H1 (cell line): ENCODE measurements at regions not wholly inside any gene's neighbourhood (a gene's known extent, or its start where the extent isn't known, plus 50 kb on each side); places are given as distances from the start of the nearest gene placed in this dataset.

ENCODE experiments used
- CTCF ChIA-PET: fragments of 300-600 bp; sonication (Branson Sonifier 250); formaldehyde crosslinking; loops from one replicate; lab custom pipeline; 2021; ENCODE audit not compliant: partially characterized antibody; lab: Charles Lee
- POLR2A ChIA-PET: fragments of 300-600 bp; sonication (Branson Sonifier 250); formaldehyde crosslinking; loops from one replicate; lab custom pipeline; 2021; ENCODE audit warnings: inconsistent platforms; ENCODE audit not compliant: partially characterized antibody; lab: Charles Lee
- DNase-seq, 2 experiments: peaks; one replicate each; pipeline versions ENCODE4 v3.0.0 to v3.0.0-alpha.2; 2010 to 2022; ENCODE audit warnings: low spot score in 2 of 2, low read depth in 1 of 2, mixed read lengths in 1 of 2
- FAIRE-seq: peaks from 2 replicates; lab custom pipeline; 2011; peaks lifted over from hg19 to GRCh38; lab: Jason Lieb, UNC
- H2AFZ ChIP-seq: 2 replicates; pipeline ENCODE4 v1.8.1; 2012; ENCODE audit warnings: low read length, inconsistent platforms
- H2AK5ac ChIP-seq: 2 replicates; pipeline ENCODE4 v1.6.1; 2013; ENCODE audit warnings: low read depth, low read length
- H2BK120ac ChIP-seq: replicated peaks from 2 replicates; pipeline ENCODE3; 2013; ENCODE audit warnings: low read depth, low read length, inconsistent platforms
- H2BK12ac ChIP-seq: 2 replicates; pipeline ENCODE4 v1.6.1; 2013; ENCODE audit warnings: low read depth, low read length
- H2BK15ac ChIP-seq: 2 replicates; pipeline ENCODE4 v1.6.1; 2013; ENCODE audit warnings: low read length
- H2BK20ac ChIP-seq: 2 replicates; pipeline ENCODE4 v1.6.1; 2013; ENCODE audit warnings: low read length
- H2BK5ac ChIP-seq: 2 replicates; pipeline ENCODE4 v1.6.1; 2013; ENCODE audit warnings: low read depth, low read length
- H3K14ac ChIP-seq: 2 replicates; pipeline ENCODE4 v1.6.1; 2013; ENCODE audit warnings: inconsistent platforms; ENCODE audit not compliant: insufficient read length
- H3K18ac ChIP-seq: 2 replicates; pipeline ENCODE4 v1.6.1; 2013; ENCODE audit warnings: low read length; ENCODE audit errors: extremely low read depth
- H3K23ac ChIP-seq: 2 replicates; pipeline ENCODE4 v1.6.1; 2013; ENCODE audit warnings: inconsistent platforms; ENCODE audit not compliant: insufficient read length
- H3K23me2 ChIP-seq: 2 replicates; pipeline ENCODE4 v1.6.1; 2013; ENCODE audit warnings: low read depth, low read length
- H3K27ac ChIP-seq: 2 replicates; pipeline ENCODE4 v1.6.1; 2011; ENCODE audit warnings: low read depth, low read length, inconsistent platforms
- H3K27me3 ChIP-seq, 4 experiments: replicated peaks in 1 of 4; 1 replicate in 1 of 4; 2 replicates in 3 of 4; pipeline versions ENCODE4 v1.6.1 to v1.8.1; 2011 to 2013; ENCODE audit warnings: low read length in 3 of 4, mild to moderate bottlenecking in 3 of 4, inconsistent platforms in 2 of 4, mixed read lengths in 2 of 4, moderate library complexity in 1 of 4; ENCODE audit not compliant: control insufficient read depth in 3 of 4, insufficient read depth in 3 of 4; ENCODE audit errors: extremely low read depth in 1 of 4
- H3K36me3 ChIP-seq, 4 experiments: 2 replicates each; pipeline versions ENCODE4 v1.6.1 to v1.8.1; 2011 to 2013; ENCODE audit warnings: mild to moderate bottlenecking in 4 of 4, low read length in 3 of 4, moderate library complexity in 2 of 4, control low read depth in 1 of 4, inconsistent platforms in 1 of 4; ENCODE audit not compliant: insufficient read depth in 4 of 4, control insufficient read depth in 2 of 4
- H3K4ac ChIP-seq: replicated peaks from 2 replicates; pipeline ENCODE3; 2013; ENCODE audit warnings: low read length, low read depth, mixed read lengths, inconsistent platforms; ENCODE audit not compliant: insufficient read length
- H3K4me1 ChIP-seq, 4 experiments: replicated peaks in 1 of 4; 1 replicate in 1 of 4; 2 replicates in 3 of 4; pipeline versions ENCODE4 v1.6.1 to v1.8.1; 2011 to 2013; ENCODE audit warnings: low read length in 3 of 4, inconsistent platforms in 2 of 4, mixed read lengths in 1 of 4; ENCODE audit not compliant: insufficient read depth in 4 of 4, control insufficient read depth in 3 of 4
- H3K4me2 ChIP-seq, 2 experiments: 2 replicates each; pipeline versions ENCODE4 v1.6.1 to v1.8.1; 2011 to 2013; ENCODE audit warnings: low read depth in 2 of 2, low read length in 2 of 2, control low read depth in 1 of 2, inconsistent platforms in 1 of 2, mild to moderate bottlenecking in 1 of 2; ENCODE audit not compliant: insufficient read depth in 1 of 2
- H3K4me3 ChIP-seq, 4 experiments: fragments of 200-600, 300-600 bp in 1 of 4; sonication (generic), shearing (Covaris generic), sonication (Bioruptor Twin) in 1 of 4; 2 replicates each; pipeline versions ENCODE4 v1.5.1 to v1.8.1; 2011 to 2016; ENCODE audit warnings: low read length in 4 of 4, low read depth in 3 of 4, control low read depth in 2 of 4, inconsistent platforms in 2 of 4, mild to moderate bottlenecking in 2 of 4, mixed read lengths in 1 of 4, moderate library complexity in 1 of 4; ENCODE audit not compliant: insufficient read depth in 2 of 4; ENCODE audit errors: extremely low read depth in 1 of 4
- H3K56ac ChIP-seq: replicated peaks from 2 replicates; pipeline ENCODE3; 2013; ENCODE audit warnings: low read depth, mild to moderate bottlenecking, mixed read lengths, low read length, inconsistent platforms; ENCODE audit not compliant: insufficient read length
- H3K79me1 ChIP-seq: 2 replicates; pipeline ENCODE4 v1.6.1; 2013; ENCODE audit warnings: low read depth, low read length, control low read depth
- H3K79me2 ChIP-seq, 2 experiments: 2 replicates each; pipeline versions ENCODE4 v1.6.1 to v1.8.1; 2012 to 2013; ENCODE audit warnings: low read length in 2 of 2, mild to moderate bottlenecking in 2 of 2, inconsistent platforms in 1 of 2; ENCODE audit not compliant: insufficient read depth in 2 of 2, control insufficient read depth in 1 of 2
- H3K9ac ChIP-seq, 4 experiments: replicated peaks in 1 of 4; 1 replicate in 1 of 4; 2 replicates in 3 of 4; pipeline versions ENCODE4 v1.6.1 to v1.8.1; 2011 to 2013; ENCODE audit warnings: low read depth in 3 of 4, low read length in 3 of 4, control low read depth in 2 of 4, mild to moderate bottlenecking in 2 of 4, moderate library complexity in 2 of 4, inconsistent platforms in 1 of 4; ENCODE audit errors: extremely low read depth in 1 of 4
- H3K9me3 ChIP-seq, 2 experiments: 2 replicates each; pipeline versions ENCODE4 v1.6.1 to v1.8.1; 2012 to 2013; ENCODE audit warnings: mild to moderate bottlenecking in 2 of 2, moderate library complexity in 2 of 2, control low read depth in 1 of 2, inconsistent platforms in 1 of 2, low read depth in 1 of 2, low read length in 1 of 2, mixed read lengths in 1 of 2; ENCODE audit not compliant: insufficient read depth in 2 of 2
- H4K20me1 ChIP-seq, 2 experiments: replicated peaks in 1 of 2; 2 replicates each; pipeline versions ENCODE3 to v1.8.1; 2011 to 2013; ENCODE audit warnings: inconsistent platforms in 2 of 2, low read length in 2 of 2, mild to moderate bottlenecking in 1 of 2; ENCODE audit not compliant: insufficient read depth in 2 of 2, control insufficient read depth in 1 of 2
- H4K5ac ChIP-seq: 2 replicates; pipeline ENCODE4 v1.6.1; 2013; ENCODE audit warnings: low read length, low read depth, mixed read lengths, inconsistent platforms; ENCODE audit not compliant: insufficient read length
- H4K8ac ChIP-seq: 2 replicates; pipeline ENCODE4 v1.8.0; 2013; ENCODE audit warnings: mild to moderate bottlenecking, moderate library complexity, low read length, inconsistent platforms; ENCODE audit not compliant: insufficient read depth; ENCODE audit errors: extremely low read depth
- H4K91ac ChIP-seq: replicated peaks from 2 replicates; pipeline ENCODE3; 2013; ENCODE audit warnings: low read length, mixed read lengths, inconsistent platforms; ENCODE audit not compliant: insufficient read length
- ASH2L ChIP-seq: fragments of 200-600, 300-600 bp; sonication (generic); IDR thresholded peaks from one replicate; pipeline ENCODE4 v1.7.1; 2017; ENCODE audit warnings: low read length
- BACH1 ChIP-seq: IDR thresholded peaks from 2 replicates; pipeline ENCODE4 v1.6.1; 2012; ENCODE audit warnings: low read length, improper control_type of control experiment
- CHD1 ChIP-seq: IDR thresholded peaks from 2 replicates; pipeline ENCODE4 v1.6.1; 2012; ENCODE audit warnings: low read depth, low read length, improper control_type of control experiment
- CHD2 ChIP-seq: IDR thresholded peaks from 2 replicates; pipeline ENCODE4 v1.6.1; 2012; ENCODE audit warnings: low read length, improper control_type of control experiment
- FOSL1 ChIP-seq: IDR thresholded peaks from 2 replicates; pipeline ENCODE4 v1.6.1; 2011; ENCODE audit warnings: mild to moderate bottlenecking, low read depth, low read length, moderate library complexity; ENCODE audit not compliant: insufficient read depth
- JUN ChIP-seq: IDR thresholded peaks from 2 replicates; pipeline ENCODE4 v1.6.1; 2011; ENCODE audit warnings: low read depth, mild to moderate bottlenecking, improper control_type of control experiment, low read length
- RAD21 ChIP-seq, 2 experiments: IDR thresholded peaks in 1 of 2; conservative IDR thresholded peaks in 1 of 2; 2 replicates each; pipeline ENCODE4 v1.6.1; 2011; ENCODE audit warnings: low read depth in 2 of 2, low read length in 2 of 2, improper control_type of control experiment in 1 of 2, inconsistent platforms in 1 of 2, mild to moderate bottlenecking in 1 of 2, moderate library complexity in 1 of 2
- RBBP5 ChIP-seq: IDR thresholded peaks from 2 replicates; pipeline ENCODE4 v1.7.1; 2012; ENCODE audit warnings: low read depth, mild to moderate bottlenecking, inconsistent platforms, low read length, moderate library complexity, borderline replicate concordance
- SP2 ChIP-seq: IDR thresholded peaks from 2 replicates; pipeline ENCODE4 v1.6.1; 2012; ENCODE audit warnings: mild to moderate bottlenecking, low read length, inconsistent platforms
- SRF ChIP-seq: IDR thresholded peaks from 2 replicates; pipeline ENCODE4 v1.6.1; 2011; ENCODE audit warnings: mild to moderate bottlenecking, low read depth, low read length, moderate library complexity
- WGBS, 2 experiments: shearing (Covaris generic) in 1 of 2; methylation state at CpG; one replicate each; pipeline versions ENCODE4 v1.1.6 to v1.1.7; 2013 to 2015; ENCODE audit warnings: low lambda C conversion rate in 2 of 2, mixed read lengths in 2 of 2, inconsistent platforms in 1 of 2, low coverage in 1 of 2, missing lambda C conversion rate in 1 of 2; ENCODE audit not compliant: insufficient replicate concordance in 2 of 2, insufficient coverage in 1 of 2, insufficient read length in 1 of 2; ENCODE audit errors: extremely low coverage in 1 of 2, missing lambda C conversion rate in 1 of 2; 5-methylcytosine and 5-hydroxymethylcytosine counted together
- TF ChIP-seq, protein P1 (sequence below): IDR thresholded peaks from 2 replicates; pipeline ENCODE4 v1.6.1; 2012; ENCODE audit warnings: inconsistent platforms

- Histone ChIP-seq H2BK12ac (no peak overlapping the region), H3K4me1 (no peaks in the 10 kb centered on the region), H3K4me3 (no peak overlapping the region), H3K9ac (peak overlapping the region in 1 of 4 experiments; percentile 34; a peak in 1 of 7 replicates), H3K36me3 (no peaks in the 10 kb centered on the region), H3K18ac (no peak overlapping the region), H2BK120ac (no peak overlapping the region), H3K4me2 (no peak overlapping the region), H3K56ac (no peak overlapping the region), H3K9me3 (no peaks in the 10 kb centered on the region), H4K20me1 (no peaks in the 10 kb centered on the region), H4K5ac (no peak overlapping the region), H2AK5ac (no peak overlapping the region), H4K91ac (no peak overlapping the region), H2BK5ac (no peak overlapping the region), H3K23me2 (peaks cover 2% of the 10 kb centered on the region; the same call in 1 of the 2 replicates), H3K27me3 (no peaks in the 10 kb centered on the region), H2BK15ac (no peak overlapping the region), H3K79me2 (no peaks in the 10 kb centered on the region), H3K4ac (no peak overlapping the region), H3K23ac (no peak overlapping the region), H3K27ac (no peak overlapping the region), H4K8ac (no peak overlapping the region), H3K79me1 (no peaks in the 10 kb centered on the region), H2BK20ac (no peak overlapping the region), H2AFZ (no peak overlapping the region), H3K14ac (no peak overlapping the region)
- 95% methylated on average over 5 of the region's 5 CpGs; no CpG with 5 or more reads in 1 of the 2 experiments for WGBS, 2 experiments
- TF ChIP-seq ASH2L (no peak), JUN (no peak), RBBP5 (no peak), SP2 (no peak), BACH1 (no peak), RAD21 (IDR thresholded peaks at IDR 0.05 in 1 of 2, conservative IDR thresholded peaks at IDR 0.05 in 1 of 2; ENCODE audit: low read depth in 2 of 2, low read length in 2 of 2) (no peak), SRF (no peak), CHD1 (no peak), FOSL1 (no peak), CHD2 (no peak)
- TF ChIP-seq, protein P1, sequence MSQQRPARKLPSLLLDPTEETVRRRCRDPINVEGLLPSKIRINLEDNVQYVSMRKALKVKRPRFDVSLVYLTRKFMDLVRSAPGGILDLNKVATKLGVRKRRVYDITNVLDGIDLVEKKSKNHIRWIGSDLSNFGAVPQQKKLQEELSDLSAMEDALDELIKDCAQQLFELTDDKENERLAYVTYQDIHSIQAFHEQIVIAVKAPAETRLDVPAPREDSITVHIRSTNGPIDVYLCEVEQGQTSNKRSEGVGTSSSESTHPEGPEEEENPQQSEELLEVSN, result no peak
- FAIRE-seq (no peak), DNase-seq (no peak)
- CTCF ChIA-PET, result no interaction called here
- POLR2A ChIA-PET, result no interaction called here
Measured at GRCh38 chr4:97404876-97405523, 738.3 kb downstream of the STPG2 start.
